ENCODE measurements at regions not wholly inside any gene's neighbourhood (a gene's known extent, or its start where the extent isn't known, plus 50 kb on each side); places are given as distances from the start of the nearest gene placed in this dataset.

- in situ Hi-C loops (cut with MboI; ENCODE audit: low sequenced_read_pairs) = no loop called here
These were observed 277.0 kb upstream of the LRRC3B start for GRCh38 chr3:26345613-26346012.

DNA sequence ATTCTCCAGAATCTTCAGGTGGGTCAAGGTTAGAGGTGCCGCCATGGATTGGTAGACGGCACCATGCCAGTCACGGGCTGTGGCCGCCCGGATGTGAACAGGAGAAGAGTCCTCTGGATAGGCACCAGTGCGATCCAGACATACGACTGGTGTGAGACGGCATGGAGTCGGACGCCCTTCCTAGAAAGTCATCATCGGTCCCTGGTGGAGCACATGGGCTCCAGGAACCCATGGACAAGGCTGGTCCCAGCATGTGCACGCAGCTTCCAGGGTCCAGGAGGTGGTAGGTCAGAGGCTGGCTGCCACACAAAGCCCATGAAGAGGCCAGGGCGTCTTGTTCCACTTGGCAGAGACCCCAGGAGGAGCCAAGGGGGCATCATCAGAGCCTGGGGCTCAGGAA is 276.1 kb upstream of the LRRC3B start:
- in situ Hi-C loops (cut with MboI; ENCODE audit: low sequenced_read_pairs) = no loop called here

DNA sequence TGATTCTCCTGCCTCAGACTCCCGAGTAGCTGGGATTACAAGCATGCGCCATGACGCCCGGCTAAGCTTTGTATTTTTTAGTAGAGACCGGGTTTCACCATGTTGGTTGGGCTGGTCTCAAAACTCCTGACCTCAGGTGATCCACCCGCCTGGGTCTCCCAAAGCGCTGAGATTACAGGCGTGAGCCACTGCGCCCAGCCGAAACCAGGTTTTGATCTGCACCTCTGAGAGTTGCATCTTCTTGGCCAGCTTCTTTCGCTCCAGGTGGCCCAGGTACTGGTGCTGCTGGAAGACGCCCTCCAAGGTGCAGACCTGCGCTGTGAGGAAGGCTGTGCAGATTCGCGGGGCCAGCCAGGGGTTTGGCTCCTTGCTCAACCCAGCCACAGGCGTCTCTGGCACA is 275.4 kb upstream of the LRRC3B start:
- in situ Hi-C loops (cut with MboI; ENCODE audit: low sequenced_read_pairs) = no loop called here

- in situ Hi-C loops (cut with MboI; ENCODE audit: low sequenced_read_pairs) = no loop called here
These were observed 271.7 kb upstream of the LRRC3B start for GRCh38 chr3:26350853-26351252.

DNA sequence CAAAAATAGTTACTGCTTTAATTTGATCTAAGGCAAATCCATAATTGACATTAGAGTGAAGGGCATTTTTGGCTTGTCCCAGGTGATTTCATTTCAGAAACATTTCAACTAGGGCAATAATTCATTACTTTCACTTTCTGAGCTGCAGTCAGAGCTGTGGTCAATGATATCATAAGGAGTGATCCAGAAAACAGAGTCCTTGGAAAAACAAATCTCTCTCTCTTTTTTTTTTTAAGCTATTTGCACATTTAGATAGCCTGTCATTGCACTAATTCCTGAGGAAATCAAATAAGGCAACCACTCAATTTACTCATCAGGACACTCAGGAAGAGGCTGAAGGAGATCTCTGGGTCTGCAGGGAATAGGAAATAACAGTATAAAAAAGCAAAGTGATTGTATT is 269.5 kb upstream of the LRRC3B start:
- in situ Hi-C loops (cut with MboI; ENCODE audit: low sequenced_read_pairs) = no loop called here

DNA sequence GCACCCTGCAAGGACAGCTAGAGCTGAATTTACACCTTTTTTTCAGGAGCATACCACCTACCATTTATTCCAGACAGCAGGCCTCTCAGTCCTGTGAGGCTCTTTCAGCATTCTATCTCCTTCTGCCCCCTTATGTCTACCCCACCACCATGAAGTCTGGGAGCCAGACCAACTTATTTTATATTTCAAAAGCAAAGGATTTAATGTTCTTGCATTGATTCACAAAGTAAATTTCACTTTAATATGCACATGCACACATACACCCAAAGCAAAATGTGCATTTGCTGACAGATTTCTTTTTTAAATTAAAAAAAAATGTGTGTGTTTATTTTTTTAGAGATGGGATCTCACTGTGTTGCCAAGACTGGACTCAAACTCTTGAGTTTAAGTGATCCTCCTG is 264.2 kb upstream of the LRRC3B start:
- in situ Hi-C loops (cut with MboI; ENCODE audit: low sequenced_read_pairs) = no loop called here

DNA sequence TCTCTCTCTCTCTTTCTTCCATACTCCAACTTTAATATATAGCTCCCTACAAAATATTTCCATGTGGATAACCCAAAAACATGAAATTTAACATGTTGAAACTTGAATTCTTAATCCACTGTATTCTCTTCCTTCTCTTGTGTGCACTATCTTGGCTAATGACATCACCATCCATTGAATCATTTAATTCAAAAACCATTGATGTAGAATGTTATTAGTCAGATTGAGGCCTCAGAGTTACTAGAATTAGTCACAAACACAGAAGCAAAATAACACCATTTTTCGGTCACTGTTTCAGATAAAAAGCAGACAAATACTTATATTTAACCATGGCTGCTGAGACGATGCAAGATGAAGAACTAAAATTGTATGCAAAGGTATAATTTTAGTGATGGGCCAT is 256.9 kb upstream of the LRRC3B start:
- in situ Hi-C loops (cut with MboI; ENCODE audit: low sequenced_read_pairs) = no loop called here

DNA sequence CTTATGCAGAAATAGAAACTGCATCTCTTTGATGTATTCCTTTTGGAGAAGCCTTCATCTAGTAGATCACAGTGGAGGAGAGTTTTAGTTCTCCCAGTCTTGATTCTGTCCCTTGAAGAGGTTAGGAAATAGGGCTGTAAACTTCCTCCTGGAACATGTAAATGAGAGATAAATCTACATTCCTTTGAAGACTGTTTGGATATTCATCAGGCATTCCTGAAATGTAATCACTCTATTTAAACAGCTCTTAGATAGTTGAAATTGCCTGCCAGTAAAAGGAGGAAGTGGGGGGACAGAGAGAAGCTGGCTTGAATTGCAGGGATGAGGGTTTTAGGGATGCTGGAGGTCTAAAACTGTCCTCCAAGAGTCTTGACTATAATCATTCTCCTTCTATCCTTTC is 254.3 kb upstream of the LRRC3B start:
- in situ Hi-C loops (cut with MboI; ENCODE audit: low sequenced_read_pairs) = no loop called here

DNA sequence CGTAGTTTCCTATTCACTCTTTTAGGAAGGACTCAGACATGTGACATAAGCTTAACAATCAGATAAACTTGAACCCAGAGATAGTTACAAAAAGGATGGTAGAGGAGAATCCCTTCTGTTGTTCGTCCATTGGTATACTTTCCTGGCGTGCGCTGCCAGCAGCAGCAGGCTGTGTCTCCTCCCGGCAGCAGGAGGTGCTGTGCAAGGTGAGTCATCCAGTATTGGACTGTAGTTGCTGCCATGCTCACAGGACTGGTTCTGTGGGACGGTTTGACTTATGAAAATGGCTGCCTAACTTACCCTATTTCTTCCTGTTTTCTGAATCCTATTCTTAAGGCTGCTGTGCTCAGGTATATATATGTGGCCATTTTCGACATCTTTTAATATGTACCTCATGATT is 253.4 kb upstream of the LRRC3B start:
- in situ Hi-C loops (cut with MboI; ENCODE audit: low sequenced_read_pairs) = no loop called here

- in situ Hi-C loops (cut with MboI; ENCODE audit: low sequenced_read_pairs) = no loop called here
These were observed 246.6 kb upstream of the LRRC3B start for GRCh38 chr3:26375843-26376530.

DNA sequence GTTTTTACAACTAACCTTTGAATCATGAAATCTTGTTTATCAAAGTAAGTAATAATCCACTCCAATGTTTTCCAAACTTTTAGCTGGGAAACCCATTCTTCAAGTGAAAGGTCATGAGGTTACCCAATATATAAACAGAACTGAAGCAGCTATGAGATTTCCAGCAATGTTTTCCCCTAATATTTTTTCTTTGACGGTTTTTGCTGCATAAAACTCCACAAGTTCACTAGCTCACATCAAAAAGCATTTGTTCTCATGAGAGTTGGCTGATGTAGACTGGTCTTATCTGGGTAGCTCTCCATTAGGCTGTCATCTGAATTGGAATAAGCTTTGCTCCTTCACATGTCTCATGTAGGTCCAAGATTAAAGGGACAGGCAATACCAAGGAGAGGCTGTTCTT is 241.2 kb upstream of the LRRC3B start:
- in situ Hi-C loops (cut with MboI; ENCODE audit: low sequenced_read_pairs) = no loop called here

GRCh38 chr3:26406636-26407035 is 215.9 kb upstream of the LRRC3B start:
- in situ Hi-C loops (cut with MboI; ENCODE audit: low sequenced_read_pairs) = no loop called here

DNA sequence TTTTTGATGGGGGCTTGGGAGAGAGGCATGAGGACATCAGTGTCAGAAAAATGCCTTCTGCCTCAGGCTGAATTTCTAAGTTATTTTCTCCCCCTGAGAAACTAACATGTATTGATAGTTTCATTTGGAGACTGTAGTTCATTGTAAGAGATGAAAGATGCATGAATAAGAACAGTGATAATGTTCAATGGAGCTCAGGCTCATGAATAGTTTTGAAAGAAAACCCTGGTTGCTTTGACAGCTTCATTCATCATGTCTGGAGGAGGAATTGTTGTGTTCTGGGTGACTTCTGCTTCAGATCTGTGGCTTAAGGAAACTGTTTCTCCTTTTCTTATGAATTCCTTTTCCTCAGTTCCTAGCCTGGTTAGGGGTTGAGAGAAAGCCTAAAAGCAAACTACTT is 204.0 kb upstream of the LRRC3B start:
- in situ Hi-C loops (cut with MboI; ENCODE audit: low sequenced_read_pairs) = no loop called here

DNA sequence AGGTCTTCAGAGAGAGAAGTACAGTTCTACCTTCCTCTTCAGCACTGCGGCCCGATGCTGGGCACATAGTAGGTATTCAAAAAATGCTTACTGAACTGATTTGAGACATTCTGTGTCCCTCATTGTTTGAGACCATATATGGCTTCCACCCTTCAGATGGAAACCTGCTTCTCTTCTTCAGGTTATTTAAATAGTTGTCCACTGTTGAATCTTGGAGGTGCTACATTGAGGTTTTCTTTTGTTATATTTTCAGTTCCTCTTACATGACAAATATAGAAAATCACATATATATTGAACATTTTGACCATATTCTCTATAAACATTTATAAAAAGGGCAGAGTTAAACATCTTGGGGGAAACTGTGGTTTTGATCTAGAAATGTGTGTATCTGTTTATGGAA is 200.2 kb upstream of the LRRC3B start:
- in situ Hi-C loops (cut with MboI; ENCODE audit: low sequenced_read_pairs) = no loop called here

GRCh38 chr3:26425076-26425475 is 197.5 kb upstream of the LRRC3B start:
- in situ Hi-C loops (cut with MboI; ENCODE audit: low sequenced_read_pairs) = no loop called here

DNA sequence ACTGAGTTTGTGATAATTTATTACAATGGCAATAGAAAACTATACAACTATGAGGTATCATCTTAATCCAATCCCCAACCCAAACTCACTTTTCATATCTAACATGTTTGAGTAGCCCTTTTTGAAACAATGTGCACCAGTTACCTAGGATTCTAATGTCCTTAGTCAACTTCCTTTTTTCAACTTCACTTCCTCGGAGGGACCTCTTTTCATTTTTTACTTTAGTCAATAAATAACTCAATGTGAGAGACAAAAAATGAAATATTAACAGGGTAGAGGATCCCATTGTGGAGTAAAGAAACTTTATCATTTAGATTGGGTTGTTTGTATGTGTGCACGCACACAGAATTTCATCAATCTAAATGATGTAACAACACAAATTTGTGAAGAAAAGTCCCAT is 193.6 kb upstream of the LRRC3B start:
- in situ Hi-C loops (cut with MboI; ENCODE audit: low sequenced_read_pairs) = no loop called here

DNA sequence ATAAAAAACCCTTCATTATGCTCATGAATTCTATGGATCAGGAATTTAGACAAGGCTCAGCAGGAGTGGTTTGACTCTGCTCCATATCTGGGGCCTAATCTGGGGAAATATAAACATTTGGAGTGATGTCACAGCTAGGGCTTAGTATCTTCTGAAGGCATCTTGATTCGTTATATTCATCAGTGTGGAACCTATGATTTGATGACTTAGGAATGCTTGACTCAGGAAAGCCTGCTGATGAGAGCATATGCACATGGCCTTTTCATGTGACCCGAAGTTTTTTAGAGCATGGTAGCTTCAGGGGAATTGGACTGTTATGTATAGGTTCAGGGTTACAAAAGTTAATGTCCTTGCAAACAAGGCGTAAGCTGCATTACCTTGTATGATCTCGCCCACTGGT is 184.9 kb upstream of the LRRC3B start:
- in situ Hi-C loops (cut with MboI; ENCODE audit: low sequenced_read_pairs) = no loop called here

- in situ Hi-C loops (cut with MboI; ENCODE audit: low sequenced_read_pairs) = no loop called here
These were observed 184.1 kb upstream of the LRRC3B start for GRCh38 chr3:26438325-26438940.

DNA sequence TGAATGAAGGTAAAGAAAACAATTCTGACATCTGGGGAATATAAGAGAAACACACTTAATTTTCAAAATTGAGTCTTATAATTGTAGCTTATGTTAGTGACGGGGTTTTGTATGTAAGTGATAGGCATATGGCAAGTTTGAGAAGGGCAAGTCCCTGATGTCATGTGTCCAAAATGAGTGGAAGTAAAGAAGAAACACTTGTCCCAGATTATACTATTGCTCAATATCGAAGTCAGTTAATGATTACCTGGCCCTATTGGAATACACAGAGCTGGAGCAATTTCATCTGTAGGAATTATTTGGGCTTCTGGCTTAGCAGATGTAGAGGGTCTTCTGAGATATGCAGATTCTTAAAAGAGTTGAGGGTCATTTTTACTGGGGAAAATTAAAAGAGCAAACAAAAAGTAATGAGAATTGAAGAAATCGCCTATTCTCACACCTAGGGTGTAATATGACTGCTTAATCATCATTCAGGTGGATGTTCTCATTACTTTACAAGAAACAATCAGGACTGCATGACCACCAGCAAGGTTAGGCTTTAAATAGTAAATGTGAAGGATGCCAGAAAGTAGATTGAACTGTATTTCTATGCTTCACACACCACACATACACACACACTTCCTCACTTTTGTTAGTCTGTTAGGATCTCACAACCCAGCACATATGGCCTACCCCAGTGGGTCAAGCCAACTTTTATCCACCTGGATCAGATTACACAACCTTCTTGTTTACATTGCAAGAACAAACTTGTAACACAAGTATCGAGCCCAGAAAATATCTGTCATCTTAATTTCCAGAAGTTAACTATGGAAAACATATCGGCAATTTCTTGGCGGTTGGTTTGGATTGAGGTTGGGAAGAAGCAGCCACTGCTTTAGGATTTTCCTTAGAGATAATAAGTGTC is 183.3 kb upstream of the LRRC3B start:
- in situ Hi-C loops (cut with MboI; ENCODE audit: low sequenced_read_pairs) = no loop called here

- in situ Hi-C loops (cut with MboI; ENCODE audit: low sequenced_read_pairs) = no loop called here
These were observed 172.6 kb upstream of the LRRC3B start for GRCh38 chr3:26449996-26450395.

DNA sequence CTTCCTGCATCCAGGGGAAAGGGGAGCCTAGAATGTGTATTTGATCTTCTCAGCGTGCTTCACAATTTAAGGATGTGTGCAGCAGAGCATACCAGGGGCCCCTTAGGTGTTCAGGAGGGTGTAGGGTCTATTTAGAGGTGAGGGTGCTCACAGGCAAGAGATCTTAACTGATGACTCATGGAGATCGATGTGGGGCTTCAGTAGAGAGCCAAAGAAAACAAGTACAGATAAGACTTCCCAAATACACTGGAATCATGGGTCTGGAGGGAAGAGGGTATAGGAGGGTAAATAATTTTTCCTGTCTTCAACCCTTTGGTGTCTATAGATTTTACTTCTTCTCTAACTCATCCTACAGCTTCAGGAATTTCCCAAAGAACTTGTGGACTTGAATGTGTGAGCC is 170.2 kb upstream of the LRRC3B start:
- in situ Hi-C loops (cut with MboI; ENCODE audit: low sequenced_read_pairs) = no loop called here

- in situ Hi-C loops (cut with MboI; ENCODE audit: low sequenced_read_pairs) = no loop called here
These were observed 161.6 kb upstream of the LRRC3B start for GRCh38 chr3:26460985-26461384.

All from HL-60/S4 treated with retinoic acid at 250 ng/mL for 4 days and 3 days (cell line).